LNCAP (cell line): ENCODE measurements at regions not wholly inside any gene's neighbourhood (a gene's known extent, or its start where the extent isn't known, plus 50 kb on each side); places are given as distances from the start of the nearest gene placed in this dataset.

Source experiments
- TF ChIP-seq, protein P1 (sequence below): fragments of 450-650 bp; IDR thresholded peaks from 2 replicates; pipeline ENCODE4 v1.5.1; 2017; ENCODE audit warnings: mild to moderate bottlenecking

DNA sequence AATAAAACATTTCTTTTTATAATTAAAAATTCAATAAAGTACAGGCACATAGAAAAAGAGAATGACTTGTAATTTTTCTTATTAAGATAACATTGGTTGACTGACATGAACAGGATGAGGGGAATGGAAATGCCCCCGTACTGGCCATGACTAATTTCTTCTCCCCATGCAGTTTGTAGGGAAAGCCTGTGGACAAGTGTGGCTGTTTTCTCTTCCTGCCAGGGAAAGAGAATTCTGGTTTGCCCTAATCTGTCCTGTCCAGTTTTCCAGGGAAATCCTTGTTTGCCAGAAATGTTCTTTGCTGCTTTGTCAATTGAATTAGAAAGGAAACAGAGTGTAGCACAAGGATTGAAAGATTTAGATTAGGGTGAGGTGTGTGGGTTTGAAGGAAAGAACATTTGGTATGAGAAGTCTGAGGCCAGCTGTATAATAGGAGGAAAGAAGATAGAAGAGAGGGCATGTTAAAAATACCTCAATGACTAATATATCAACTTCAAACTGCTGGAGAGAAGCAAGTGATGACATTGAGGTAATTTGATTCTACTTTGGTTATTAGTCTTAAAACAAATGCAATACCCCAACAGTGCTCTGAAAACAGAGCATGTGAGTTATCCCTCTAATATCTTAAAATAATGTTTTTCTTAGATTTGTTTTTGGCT lies 593.9 kb upstream of the ZNF804A start:
- TF ChIP-seq, protein P1, sequence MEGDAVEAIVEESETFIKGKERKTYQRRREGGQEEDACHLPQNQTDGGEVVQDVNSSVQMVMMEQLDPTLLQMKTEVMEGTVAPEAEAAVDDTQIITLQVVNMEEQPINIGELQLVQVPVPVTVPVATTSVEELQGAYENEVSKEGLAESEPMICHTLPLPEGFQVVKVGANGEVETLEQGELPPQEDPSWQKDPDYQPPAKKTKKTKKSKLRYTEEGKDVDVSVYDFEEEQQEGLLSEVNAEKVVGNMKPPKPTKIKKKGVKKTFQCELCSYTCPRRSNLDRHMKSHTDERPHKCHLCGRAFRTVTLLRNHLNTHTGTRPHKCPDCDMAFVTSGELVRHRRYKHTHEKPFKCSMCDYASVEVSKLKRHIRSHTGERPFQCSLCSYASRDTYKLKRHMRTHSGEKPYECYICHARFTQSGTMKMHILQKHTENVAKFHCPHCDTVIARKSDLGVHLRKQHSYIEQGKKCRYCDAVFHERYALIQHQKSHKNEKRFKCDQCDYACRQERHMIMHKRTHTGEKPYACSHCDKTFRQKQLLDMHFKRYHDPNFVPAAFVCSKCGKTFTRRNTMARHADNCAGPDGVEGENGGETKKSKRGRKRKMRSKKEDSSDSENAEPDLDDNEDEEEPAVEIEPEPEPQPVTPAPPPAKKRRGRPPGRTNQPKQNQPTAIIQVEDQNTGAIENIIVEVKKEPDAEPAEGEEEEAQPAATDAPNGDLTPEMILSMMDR = no peak

DNA sequence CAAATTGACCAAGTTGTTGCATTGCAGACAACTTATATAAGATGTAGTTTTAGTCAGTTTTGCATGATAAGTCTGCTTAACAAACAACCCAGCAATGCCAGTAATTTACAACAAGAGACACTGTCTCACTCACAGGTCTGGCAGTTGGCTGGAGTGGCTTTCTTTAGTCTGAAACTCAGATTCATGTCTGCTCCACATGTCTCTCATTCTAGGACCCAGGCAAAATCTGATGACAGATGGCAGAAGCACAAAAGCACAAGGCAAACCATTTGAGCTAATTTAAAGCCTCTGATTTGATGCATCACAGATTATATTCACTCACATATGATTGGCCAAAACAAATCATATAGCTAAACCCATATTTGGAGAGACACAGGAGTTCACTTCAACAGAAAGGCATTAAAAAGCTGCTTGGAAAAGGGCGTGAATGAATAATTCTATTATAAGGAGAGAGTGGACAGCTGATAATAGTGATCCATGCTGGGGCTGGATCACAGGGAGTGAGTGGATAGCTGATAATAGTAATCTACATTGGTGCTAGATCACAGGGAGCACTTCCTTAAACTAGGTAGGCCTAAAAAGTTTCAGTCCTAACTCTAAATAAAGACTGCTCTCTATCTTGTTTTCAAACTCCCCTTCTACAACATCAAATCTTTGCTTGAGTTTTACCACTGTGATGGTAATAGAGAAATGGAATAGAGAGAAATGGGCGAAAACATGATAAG lies 593.2 kb upstream of the ZNF804A start:
- TF ChIP-seq, protein P1 = no peak

DNA sequence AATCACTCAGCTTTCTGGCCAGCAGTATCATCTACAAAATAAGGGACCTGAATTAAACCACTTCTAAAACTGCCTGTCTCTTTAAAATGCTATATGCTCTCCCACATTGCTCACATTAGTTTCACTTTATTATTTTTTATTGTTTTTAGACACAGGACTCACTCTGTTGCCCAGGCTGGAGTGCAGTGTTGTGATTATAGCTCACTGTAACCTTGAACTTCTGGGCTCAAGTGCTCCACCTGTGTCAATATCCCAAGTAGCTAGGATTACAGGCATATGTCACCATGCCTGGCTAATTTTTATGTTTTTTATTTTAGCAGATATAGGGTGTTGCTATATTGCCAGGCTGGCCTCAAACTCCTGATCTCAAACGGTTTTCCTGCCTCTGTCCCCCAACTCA lies 591.3 kb upstream of the ZNF804A start:
- TF ChIP-seq, protein P1 = no peak

DNA sequence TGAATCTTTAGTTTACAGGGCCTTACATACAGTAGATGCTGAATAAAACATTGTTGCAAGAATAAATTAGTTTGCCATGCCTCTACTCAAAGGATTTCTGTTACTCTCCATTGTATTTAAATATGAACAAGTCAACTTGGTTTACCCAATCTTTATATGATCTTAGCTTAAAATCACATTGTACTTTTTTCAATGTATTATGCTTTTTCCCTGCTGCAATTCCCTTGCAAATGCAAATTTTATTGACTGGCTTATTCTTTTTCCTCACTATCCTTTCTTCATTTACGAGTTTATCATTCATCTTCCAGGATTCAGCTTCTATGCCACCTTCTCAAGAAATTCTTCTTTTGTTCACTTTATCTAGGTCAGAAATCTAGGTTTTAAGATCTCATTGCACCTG lies 571.4 kb upstream of the ZNF804A start:
- TF ChIP-seq, protein P1 = no peak

DNA sequence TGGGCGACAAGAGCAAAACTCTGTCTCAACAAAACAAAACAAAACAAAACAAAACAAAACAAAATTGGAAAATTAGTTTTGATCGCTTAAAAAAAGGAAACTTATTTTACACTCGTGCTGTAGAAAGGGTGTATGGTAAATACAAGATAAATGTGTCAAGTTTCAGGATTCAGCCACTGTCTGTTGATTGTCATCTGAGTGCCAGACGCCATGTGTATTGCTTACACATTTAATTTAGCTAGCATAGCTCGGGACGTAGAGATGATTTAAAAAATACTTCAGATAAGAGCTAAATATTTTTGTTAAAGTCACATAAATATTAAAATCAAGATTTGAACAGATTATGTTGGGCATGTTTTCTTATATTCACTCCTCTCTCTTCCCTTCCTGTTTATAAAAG lies 568.1 kb upstream of the ZNF804A start:
- TF ChIP-seq, protein P1 = no peak

GRCh38 chr2:184030989-184031388 lies 567.3 kb upstream of the ZNF804A start:
- TF ChIP-seq, protein P1 = no peak

GRCh38 chr2:184031402-184032147 lies 566.8 kb upstream of the ZNF804A start:
- TF ChIP-seq, protein P1 = no peak; the same call in 1 of the 2 replicates
